Endothelial cell of umbilical vein (primary cell): ENCODE measurements at regions not wholly inside any gene's neighbourhood (a gene's known extent, or its start where the extent isn't known, plus 50 kb on each side); places are given as distances from the start of the nearest gene placed in this dataset.

Experiments used
- BruUV-seq: library from RNA; stranded (reverse); fragments of 400-500 nt; replicated peaks from 2 replicates; lab custom pipeline; 2021; lab: Mats Ljungman, UMichigan
- CTCF ChIA-PET: fragments of 300-600, 350-600 bp; sonication (Branson Sonifier 250); formaldehyde crosslinking; loops from one replicate; lab custom pipeline; 2021; ENCODE audit warnings: antibody characterized with exemption, inconsistent platforms; lab: Charles Lee
- POLR2A ChIA-PET: fragments of 300-600, 350-600 bp; sonication (Branson Sonifier 250); formaldehyde crosslinking; loops from one replicate; lab custom pipeline; 2021; ENCODE audit warnings: antibody characterized with exemption, inconsistent platforms; lab: Charles Lee
- DNase-seq: peaks from one replicate; pipeline ENCODE4 v3.0.0-alpha.2; 2011; ENCODE audit warnings: low read depth, low spot score
- FAIRE-seq: peaks from 2 replicates; lab custom pipeline; 2011; peaks lifted over from hg19 to GRCh38; lab: Jason Lieb, UNC
- H2AFZ ChIP-seq: 2 replicates; pipeline ENCODE4 v1.6.0; 2012; ENCODE audit warnings: low read depth, low read length, control low read depth, inconsistent platforms
- H3K27ac ChIP-seq: 2 replicates; pipeline ENCODE4 v1.5.1; 2011; ENCODE audit warnings: low read depth, mild to moderate bottlenecking, control low read depth, low read length, moderate library complexity; ENCODE audit not compliant: insufficient read depth
- H3K27me3 ChIP-seq, 2 experiments: 2 replicates each; pipeline versions ENCODE4 v1.6.0 to v1.6.1; 2011; ENCODE audit warnings: low read length in 2 of 2, mixed read lengths in 1 of 2; ENCODE audit not compliant: control insufficient read depth in 2 of 2, insufficient read depth in 2 of 2
- H3K36me3 ChIP-seq, 2 experiments: 2 replicates in 1 of 2; 3 replicates in 1 of 2; pipeline ENCODE4 v1.5.1; 2011; ENCODE audit warnings: low read length in 2 of 2, mild to moderate bottlenecking in 1 of 2, moderate library complexity in 1 of 2; ENCODE audit not compliant: control insufficient read depth in 2 of 2, insufficient read depth in 2 of 2; ENCODE audit errors: extremely low read depth in 1 of 2
- H3K4me1 ChIP-seq: 3 replicates; pipeline ENCODE4 v1.5.1; 2011; ENCODE audit warnings: mild to moderate bottlenecking, low read length; ENCODE audit not compliant: control insufficient read depth, insufficient read depth; ENCODE audit errors: extremely low read depth
- H3K4me2 ChIP-seq: 2 replicates; pipeline ENCODE4 v1.6.1; 2011; ENCODE audit warnings: low read length, control low read depth, mixed read lengths; ENCODE audit not compliant: insufficient read depth
- H3K4me3 ChIP-seq, 3 experiments: fragments of 200-600 bp in 1 of 3; sonication (generic), shearing (Covaris generic) in 1 of 3; replicated peaks in 1 of 3; 2 replicates each; pipeline ENCODE4 v1.5.1; 2011 to 2016; ENCODE audit warnings: control low read depth in 3 of 3, low read length in 3 of 3, mild to moderate bottlenecking in 2 of 3, inconsistent platforms in 1 of 3, low read depth in 1 of 3, moderate library complexity in 1 of 3; ENCODE audit not compliant: insufficient read depth in 1 of 3
- H3K79me2 ChIP-seq: 2 replicates; pipeline ENCODE4 v1.6.0; 2012; ENCODE audit warnings: low read length, inconsistent platforms; ENCODE audit not compliant: control insufficient read depth, insufficient read depth
- H3K9ac ChIP-seq: replicated peaks from 2 replicates; pipeline ENCODE3; 2011; ENCODE audit warnings: low read length, control low read depth; ENCODE audit not compliant: insufficient read depth; ENCODE audit errors: extremely low read depth
- H3K9me1 ChIP-seq: replicated peaks from 3 replicates; pipeline ENCODE4 v1.6.0; 2011; ENCODE audit warnings: mild to moderate bottlenecking, low read length; ENCODE audit not compliant: control insufficient read depth, insufficient read depth; ENCODE audit errors: extremely low read depth
- H3K9me3 ChIP-seq: replicated peaks from 2 replicates; pipeline ENCODE4 v1.5.1; 2012; ENCODE audit warnings: low read length, inconsistent platforms; ENCODE audit not compliant: control insufficient read depth, insufficient read depth
- H4K20me1 ChIP-seq: replicated peaks from 2 replicates; pipeline ENCODE3; 2011; ENCODE audit warnings: mild to moderate bottlenecking, low read length; ENCODE audit not compliant: control insufficient read depth, insufficient read depth; ENCODE audit errors: extremely low read depth
- CTCF ChIP-seq, 2 donors: IDR thresholded peaks; 1 replicate in 1 of 2; 2 replicates in 1 of 2; pipeline ENCODE4 v1.5.1; 2011; ENCODE audit warnings: low read length in 2 of 2, mild to moderate bottlenecking in 2 of 2, moderate library complexity in 2 of 2, control low read depth in 1 of 2, inconsistent platforms in 1 of 2, low read depth in 1 of 2; ENCODE audit not compliant: insufficient read depth in 1 of 2; ENCODE audit errors: extremely low read depth in 1 of 2
- EZH2 ChIP-seq: IDR thresholded peaks from 2 replicates; pipeline ENCODE4 v1.6.1; 2012; ENCODE audit warnings: borderline replicate concordance, low read depth, mild to moderate bottlenecking, moderate library complexity, low read length, inconsistent platforms; ENCODE audit not compliant: severe bottlenecking
- FOS ChIP-seq: IDR thresholded peaks from 2 replicates; pipeline ENCODE4 v1.6.1; 2011; ENCODE audit warnings: mild to moderate bottlenecking, low read length, moderate library complexity, borderline replicate concordance; ENCODE audit not compliant: insufficient read depth
- GATA2 ChIP-seq: IDR thresholded peaks from 2 replicates; pipeline ENCODE4 v1.7.0; 2011; ENCODE audit warnings: low read depth, mild to moderate bottlenecking, moderate library complexity, mixed read lengths, low read length; ENCODE audit not compliant: insufficient read length, insufficient read depth
- JUN ChIP-seq: IDR thresholded peaks from 2 replicates; pipeline ENCODE4 v1.6.1; 2011; ENCODE audit warnings: borderline replicate concordance, low read depth; ENCODE audit not compliant: insufficient read length, insufficient read depth
- MAX ChIP-seq: IDR thresholded peaks from 2 replicates; pipeline ENCODE4 v1.6.1; 2011; ENCODE audit not compliant: insufficient read depth, insufficient read length
- MYC ChIP-seq: IDR thresholded peaks from one replicate; pipeline ENCODE4 v1.6.1; 2011; ENCODE audit warnings: mild to moderate bottlenecking, low read depth, low read length
- POLR2A ChIP-seq: IDR thresholded peaks from 2 replicates; pipeline ENCODE4 v1.6.1; 2012; ENCODE audit warnings: low read depth, mild to moderate bottlenecking, control low read depth, low read length
- POLR2AphosphoS5 ChIP-seq: IDR thresholded peaks from 2 replicates; pipeline ENCODE4 v1.6.1; 2012; ENCODE audit warnings: low read depth, mild to moderate bottlenecking, control low read depth, low read length, moderate library complexity; ENCODE audit not compliant: insufficient read depth
- dilution Hi-C: fragments of 300-500 bp; cut with MboI; formaldehyde crosslinking; loops from one replicate; pipeline ENCODE4 v1.15.0; 2019; ENCODE audit warnings: low sequenced_read_pairs; ENCODE audit not compliant: extremely low pct_ligation_motif_present
- intact Hi-C: fragments of 100-400 bp; cut with micrococcal nuclease; formaldehyde crosslinking; loops from one replicate; pipeline ENCODE4 v1.10.0; 2022

DNA sequence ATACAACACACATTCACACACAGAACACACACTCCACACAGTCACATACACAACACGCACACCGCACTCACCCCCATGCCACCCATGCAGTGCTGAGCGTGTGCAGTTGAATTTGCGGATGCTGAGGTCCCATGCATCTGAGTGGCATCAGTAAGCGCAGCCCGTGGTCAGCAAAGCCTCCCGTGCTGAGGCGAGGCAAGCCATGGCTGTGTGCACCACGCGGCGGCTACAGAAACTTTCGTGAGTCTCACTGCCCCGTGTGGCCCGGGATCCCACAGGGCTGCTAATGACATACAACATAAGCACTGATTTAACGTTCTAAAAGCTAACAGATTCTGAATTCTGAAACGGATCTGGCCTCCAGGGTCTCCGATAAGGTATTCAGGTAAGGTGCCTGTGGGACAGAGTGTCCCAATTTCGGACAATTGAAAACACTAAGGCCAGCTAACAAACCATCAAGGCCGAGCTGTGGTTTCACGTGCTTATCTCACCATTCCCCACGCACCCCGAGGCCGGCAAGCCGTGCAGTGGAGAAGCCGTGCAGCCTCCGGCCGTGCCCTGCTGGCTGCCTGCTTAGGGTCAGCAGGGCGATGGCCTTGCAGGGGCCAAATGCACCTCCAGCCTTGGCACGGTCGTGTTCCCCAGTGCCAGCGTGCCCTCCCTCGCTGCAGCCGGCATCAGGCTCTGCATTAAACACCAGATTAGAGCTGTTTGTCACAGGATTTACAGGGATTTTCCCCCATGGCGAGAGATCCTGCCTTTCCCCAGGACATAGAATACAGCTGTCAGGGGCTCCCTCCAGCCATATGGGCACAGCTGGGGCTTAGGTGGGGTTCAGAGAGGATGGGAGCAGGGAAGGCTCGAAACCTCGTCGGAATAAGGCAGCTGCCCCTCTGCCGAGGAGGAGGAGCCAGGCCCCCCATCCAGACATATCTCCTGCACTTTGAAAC lies 191.7 kb downstream of the C16orf95 start:
- intact Hi-C loops, result loop anchor here (2.0 kb wide), 1 partner anchor 53 kb away; no protein-coding TSS in a partner anchor
- Histone ChIP-seq H3K9me3 (no peaks in the 10 kb centered on the region), H3K4me1 (peaks cover 2% of the 10 kb centered on the region), H3K36me3 (no peaks in the 10 kb centered on the region), H3K4me3 (no peak overlapping the region), H3K9ac (no peak overlapping the region), H4K20me1 (no peaks in the 10 kb centered on the region), H3K9me1 (no peaks in the 10 kb centered on the region), H3K4me2 (no peak overlapping the region), H3K27me3 (peaks cover 0 to 1% of the 10 kb centered on the region in 2 experiments), H3K27ac (no peak overlapping the region), H3K79me2 (no peaks in the 10 kb centered on the region), H2AFZ (no peak overlapping the region)
- CTCF ChIA-PET, result interaction anchor here (1.0 to 1.3 kb wide), 3 partner anchors 48 to 109 kb away, joined by 3 read pairs; no protein-coding TSS in a partner anchor
- dilution Hi-C loops, result no loop called here
- no peak for FAIRE-seq
- no TSS peak for BruUV-seq
- DNase-seq, result no peak
- TF ChIP-seq JUN (no peak), MAX (no peak), POLR2A (no peak), GATA2 (no peak), FOS (no peak), MYC (no peak), POLR2AphosphoS5 (no peak), CTCF (IDR thresholded peaks at IDR 0.05; ENCODE audit: extremely low read depth in 1 of 2, insufficient read depth in 1 of 2, low read depth in 1 of 2, low read length in 2 of 2) (no peak), EZH2 (no peak)
- POLR2A ChIA-PET, result no interaction called here
